H1 (cell line): ENCODE measurements at regions not wholly inside any gene's neighbourhood (a gene's known extent, or its start where the extent isn't known, plus 50 kb on each side); places are given as distances from the start of the nearest gene placed in this dataset.

Experiments used
- CTCF ChIA-PET: fragments of 300-600 bp; sonication (Branson Sonifier 250); formaldehyde crosslinking; loops from one replicate; lab custom pipeline; 2021; ENCODE audit not compliant: partially characterized antibody; lab: Charles Lee
- POLR2A ChIA-PET: fragments of 300-600 bp; sonication (Branson Sonifier 250); formaldehyde crosslinking; loops from one replicate; lab custom pipeline; 2021; ENCODE audit warnings: inconsistent platforms; ENCODE audit not compliant: partially characterized antibody; lab: Charles Lee
- DNase-seq, 2 experiments: peaks; one replicate each; pipeline versions ENCODE4 v3.0.0 to v3.0.0-alpha.2; 2010 to 2022; ENCODE audit warnings: low spot score in 2 of 2, low read depth in 1 of 2, mixed read lengths in 1 of 2
- FAIRE-seq: peaks from 2 replicates; lab custom pipeline; 2011; peaks lifted over from hg19 to GRCh38; lab: Jason Lieb, UNC
- H2AFZ ChIP-seq: 2 replicates; pipeline ENCODE4 v1.8.1; 2012; ENCODE audit warnings: low read length, inconsistent platforms
- H2AK5ac ChIP-seq: 2 replicates; pipeline ENCODE4 v1.6.1; 2013; ENCODE audit warnings: low read depth, low read length
- H2BK120ac ChIP-seq: replicated peaks from 2 replicates; pipeline ENCODE3; 2013; ENCODE audit warnings: low read depth, low read length, inconsistent platforms
- H2BK12ac ChIP-seq: 2 replicates; pipeline ENCODE4 v1.6.1; 2013; ENCODE audit warnings: low read depth, low read length
- H2BK15ac ChIP-seq: 2 replicates; pipeline ENCODE4 v1.6.1; 2013; ENCODE audit warnings: low read length
- H2BK20ac ChIP-seq: 2 replicates; pipeline ENCODE4 v1.6.1; 2013; ENCODE audit warnings: low read length
- H2BK5ac ChIP-seq: 2 replicates; pipeline ENCODE4 v1.6.1; 2013; ENCODE audit warnings: low read depth, low read length
- H3K14ac ChIP-seq: 2 replicates; pipeline ENCODE4 v1.6.1; 2013; ENCODE audit warnings: inconsistent platforms; ENCODE audit not compliant: insufficient read length
- H3K18ac ChIP-seq: 2 replicates; pipeline ENCODE4 v1.6.1; 2013; ENCODE audit warnings: low read length; ENCODE audit errors: extremely low read depth
- H3K23ac ChIP-seq: 2 replicates; pipeline ENCODE4 v1.6.1; 2013; ENCODE audit warnings: inconsistent platforms; ENCODE audit not compliant: insufficient read length
- H3K23me2 ChIP-seq: 2 replicates; pipeline ENCODE4 v1.6.1; 2013; ENCODE audit warnings: low read depth, low read length
- H3K27ac ChIP-seq: 2 replicates; pipeline ENCODE4 v1.6.1; 2011; ENCODE audit warnings: low read depth, low read length, inconsistent platforms
- H3K27me3 ChIP-seq, 4 experiments: replicated peaks in 1 of 4; 1 replicate in 1 of 4; 2 replicates in 3 of 4; pipeline versions ENCODE4 v1.6.1 to v1.8.1; 2011 to 2013; ENCODE audit warnings: low read length in 3 of 4, mild to moderate bottlenecking in 3 of 4, inconsistent platforms in 2 of 4, mixed read lengths in 2 of 4, moderate library complexity in 1 of 4; ENCODE audit not compliant: control insufficient read depth in 3 of 4, insufficient read depth in 3 of 4; ENCODE audit errors: extremely low read depth in 1 of 4
- H3K36me3 ChIP-seq, 4 experiments: 2 replicates each; pipeline versions ENCODE4 v1.6.1 to v1.8.1; 2011 to 2013; ENCODE audit warnings: mild to moderate bottlenecking in 4 of 4, low read length in 3 of 4, moderate library complexity in 2 of 4, control low read depth in 1 of 4, inconsistent platforms in 1 of 4; ENCODE audit not compliant: insufficient read depth in 4 of 4, control insufficient read depth in 2 of 4
- H3K4ac ChIP-seq: replicated peaks from 2 replicates; pipeline ENCODE3; 2013; ENCODE audit warnings: low read length, low read depth, mixed read lengths, inconsistent platforms; ENCODE audit not compliant: insufficient read length
- H3K4me1 ChIP-seq, 4 experiments: replicated peaks in 1 of 4; 1 replicate in 1 of 4; 2 replicates in 3 of 4; pipeline versions ENCODE4 v1.6.1 to v1.8.1; 2011 to 2013; ENCODE audit warnings: low read length in 3 of 4, inconsistent platforms in 2 of 4, mixed read lengths in 1 of 4; ENCODE audit not compliant: insufficient read depth in 4 of 4, control insufficient read depth in 3 of 4
- H3K4me2 ChIP-seq, 2 experiments: 2 replicates each; pipeline versions ENCODE4 v1.6.1 to v1.8.1; 2011 to 2013; ENCODE audit warnings: low read depth in 2 of 2, low read length in 2 of 2, control low read depth in 1 of 2, inconsistent platforms in 1 of 2, mild to moderate bottlenecking in 1 of 2; ENCODE audit not compliant: insufficient read depth in 1 of 2
- H3K4me3 ChIP-seq, 4 experiments: fragments of 200-600, 300-600 bp in 1 of 4; sonication (generic), shearing (Covaris generic), sonication (Bioruptor Twin) in 1 of 4; 2 replicates each; pipeline versions ENCODE4 v1.5.1 to v1.8.1; 2011 to 2016; ENCODE audit warnings: low read length in 4 of 4, low read depth in 3 of 4, control low read depth in 2 of 4, inconsistent platforms in 2 of 4, mild to moderate bottlenecking in 2 of 4, mixed read lengths in 1 of 4, moderate library complexity in 1 of 4; ENCODE audit not compliant: insufficient read depth in 2 of 4; ENCODE audit errors: extremely low read depth in 1 of 4
- H3K56ac ChIP-seq: replicated peaks from 2 replicates; pipeline ENCODE3; 2013; ENCODE audit warnings: low read depth, mild to moderate bottlenecking, mixed read lengths, low read length, inconsistent platforms; ENCODE audit not compliant: insufficient read length
- H3K79me1 ChIP-seq: 2 replicates; pipeline ENCODE4 v1.6.1; 2013; ENCODE audit warnings: low read depth, low read length, control low read depth
- H3K79me2 ChIP-seq, 2 experiments: 2 replicates each; pipeline versions ENCODE4 v1.6.1 to v1.8.1; 2012 to 2013; ENCODE audit warnings: low read length in 2 of 2, mild to moderate bottlenecking in 2 of 2, inconsistent platforms in 1 of 2; ENCODE audit not compliant: insufficient read depth in 2 of 2, control insufficient read depth in 1 of 2
- H3K9ac ChIP-seq, 4 experiments: replicated peaks in 1 of 4; 1 replicate in 1 of 4; 2 replicates in 3 of 4; pipeline versions ENCODE4 v1.6.1 to v1.8.1; 2011 to 2013; ENCODE audit warnings: low read depth in 3 of 4, low read length in 3 of 4, control low read depth in 2 of 4, mild to moderate bottlenecking in 2 of 4, moderate library complexity in 2 of 4, inconsistent platforms in 1 of 4; ENCODE audit errors: extremely low read depth in 1 of 4
- H3K9me3 ChIP-seq, 2 experiments: 2 replicates each; pipeline versions ENCODE4 v1.6.1 to v1.8.1; 2012 to 2013; ENCODE audit warnings: mild to moderate bottlenecking in 2 of 2, moderate library complexity in 2 of 2, control low read depth in 1 of 2, inconsistent platforms in 1 of 2, low read depth in 1 of 2, low read length in 1 of 2, mixed read lengths in 1 of 2; ENCODE audit not compliant: insufficient read depth in 2 of 2
- H4K20me1 ChIP-seq, 2 experiments: replicated peaks in 1 of 2; 2 replicates each; pipeline versions ENCODE3 to v1.8.1; 2011 to 2013; ENCODE audit warnings: inconsistent platforms in 2 of 2, low read length in 2 of 2, mild to moderate bottlenecking in 1 of 2; ENCODE audit not compliant: insufficient read depth in 2 of 2, control insufficient read depth in 1 of 2
- H4K5ac ChIP-seq: 2 replicates; pipeline ENCODE4 v1.6.1; 2013; ENCODE audit warnings: low read length, low read depth, mixed read lengths, inconsistent platforms; ENCODE audit not compliant: insufficient read length
- H4K8ac ChIP-seq: 2 replicates; pipeline ENCODE4 v1.8.0; 2013; ENCODE audit warnings: mild to moderate bottlenecking, moderate library complexity, low read length, inconsistent platforms; ENCODE audit not compliant: insufficient read depth; ENCODE audit errors: extremely low read depth
- H4K91ac ChIP-seq: replicated peaks from 2 replicates; pipeline ENCODE3; 2013; ENCODE audit warnings: low read length, mixed read lengths, inconsistent platforms; ENCODE audit not compliant: insufficient read length
- ASH2L ChIP-seq: fragments of 200-600, 300-600 bp; sonication (generic); IDR thresholded peaks from one replicate; pipeline ENCODE4 v1.7.1; 2017; ENCODE audit warnings: low read length
- EP300 ChIP-seq, 2 experiments: IDR thresholded peaks; 1 replicate in 1 of 2; 2 replicates in 1 of 2; pipeline ENCODE4 v1.6.1; 2011 to 2012; ENCODE audit warnings: low read depth in 2 of 2, low read length in 2 of 2, mild to moderate bottlenecking in 2 of 2, borderline replicate concordance in 1 of 2, inconsistent platforms in 1 of 2, moderate library complexity in 1 of 2
- HDAC6 ChIP-seq: IDR thresholded peaks from one replicate; pipeline ENCODE4 v1.7.1; 2012; ENCODE audit warnings: low read depth, mild to moderate bottlenecking, inconsistent platforms, low read length, moderate library complexity
- PHF8 ChIP-seq: fragments of 200-600 bp; sonication (generic); conservative IDR thresholded peaks from 2 replicates; pipeline ENCODE4 v1.7.1; 2012; ENCODE audit warnings: low read depth, mild to moderate bottlenecking, inconsistent platforms, low read length, moderate library complexity
- RAD21 ChIP-seq, 2 experiments: IDR thresholded peaks in 1 of 2; conservative IDR thresholded peaks in 1 of 2; 2 replicates each; pipeline ENCODE4 v1.6.1; 2011; ENCODE audit warnings: low read depth in 2 of 2, low read length in 2 of 2, improper control_type of control experiment in 1 of 2, inconsistent platforms in 1 of 2, mild to moderate bottlenecking in 1 of 2, moderate library complexity in 1 of 2
- RNF2 ChIP-seq: fragments of 200-900, 300-1000 bp; sonication (generic); IDR thresholded peaks from 2 replicates; pipeline ENCODE4 v1.7.1; 2016; ENCODE audit warnings: borderline replicate concordance, low read depth, mild to moderate bottlenecking, antibody characterized with exemption, low read length; ENCODE audit not compliant: poor library complexity, severe bottlenecking; ENCODE audit errors: missing control alignments
- SAP30 ChIP-seq: fragments of 300-600 bp; sonication (generic); IDR thresholded peaks from 2 replicates; pipeline ENCODE4 v1.7.1; 2012; ENCODE audit warnings: low read length, moderate library complexity, mild to moderate bottlenecking, inconsistent platforms; ENCODE audit not compliant: insufficient read depth, insufficient replicate concordance
- SIX5 ChIP-seq: IDR thresholded peaks from 2 replicates; pipeline ENCODE4 v1.6.1; 2011; ENCODE audit warnings: mild to moderate bottlenecking, low read depth, low read length
- TBP ChIP-seq: IDR thresholded peaks from 2 replicates; pipeline ENCODE4 v1.6.1; 2011; ENCODE audit warnings: low read depth, low read length, improper control_type of control experiment
- TEAD4 ChIP-seq: IDR thresholded peaks from 2 replicates; pipeline ENCODE4 v1.6.1; 2012; ENCODE audit warnings: low read depth, low read length, inconsistent platforms, mixed read lengths
- ZNF274 ChIP-seq: IDR thresholded peaks from 2 replicates; pipeline ENCODE4 v1.7.0; 2012; ENCODE audit warnings: low read length, borderline replicate concordance; ENCODE audit errors: extremely low read depth
- WGBS, 2 experiments: shearing (Covaris generic) in 1 of 2; methylation state at CpG; one replicate each; pipeline versions ENCODE4 v1.1.6 to v1.1.7; 2013 to 2015; ENCODE audit warnings: low lambda C conversion rate in 2 of 2, mixed read lengths in 2 of 2, inconsistent platforms in 1 of 2, low coverage in 1 of 2, missing lambda C conversion rate in 1 of 2; ENCODE audit not compliant: insufficient replicate concordance in 2 of 2, insufficient coverage in 1 of 2, insufficient read length in 1 of 2; ENCODE audit errors: extremely low coverage in 1 of 2, missing lambda C conversion rate in 1 of 2; 5-methylcytosine and 5-hydroxymethylcytosine counted together
- TF ChIP-seq, protein P1 (sequence below): IDR thresholded peaks from 2 replicates; pipeline ENCODE4 v1.6.1; 2011; ENCODE audit warnings: low read length, improper control_type of control experiment

DNA sequence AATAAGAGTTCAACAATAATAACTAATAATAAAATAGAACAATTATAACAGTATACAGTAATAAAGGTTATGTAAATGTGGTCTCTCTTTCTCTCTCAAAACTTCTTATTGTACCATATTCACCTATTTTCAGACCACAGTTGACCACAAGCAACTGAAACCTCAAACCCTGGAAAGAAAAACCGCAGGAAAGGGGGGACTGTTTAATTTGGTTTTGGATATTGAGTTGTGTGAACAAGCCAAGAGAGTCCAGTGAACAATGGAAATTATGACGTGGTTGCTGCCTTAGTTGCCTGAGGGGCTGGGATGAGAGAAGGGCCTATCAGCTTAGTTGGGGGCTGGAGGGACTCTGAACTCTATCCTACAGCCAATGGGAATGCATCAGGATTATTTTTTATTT, 178.7 kb upstream of the POU2AF2 start:
- no peak overlapping the region for H2AK5ac ChIP-seq
- TF ChIP-seq SAP30 (no peak), RAD21 (IDR thresholded peaks at IDR 0.05 in 1 of 2, conservative IDR thresholded peaks at IDR 0.05 in 1 of 2; ENCODE audit: low read depth in 2 of 2, low read length in 2 of 2) (no peak), ASH2L (no peak), PHF8 (no peak), TBP (no peak), TEAD4 (no peak), RNF2 (no peak), EP300 (IDR thresholded peaks at IDR 0.05; ENCODE audit: borderline replicate concordance in 1 of 2, low read depth in 2 of 2, low read length in 2 of 2) (no peak), ZNF274 (no peak), SIX5 (no peak), HDAC6 (no peak)
- TF ChIP-seq, protein P1, sequence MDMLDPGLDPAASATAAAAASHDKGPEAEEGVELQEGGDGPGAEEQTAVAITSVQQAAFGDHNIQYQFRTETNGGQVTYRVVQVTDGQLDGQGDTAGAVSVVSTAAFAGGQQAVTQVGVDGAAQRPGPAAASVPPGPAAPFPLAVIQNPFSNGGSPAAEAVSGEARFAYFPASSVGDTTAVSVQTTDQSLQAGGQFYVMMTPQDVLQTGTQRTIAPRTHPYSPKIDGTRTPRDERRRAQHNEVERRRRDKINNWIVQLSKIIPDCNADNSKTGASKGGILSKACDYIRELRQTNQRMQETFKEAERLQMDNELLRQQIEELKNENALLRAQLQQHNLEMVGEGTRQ, result no peak
- H4K5ac ChIP-seq, result no peak overlapping the region
- no peak overlapping the region for H4K91ac ChIP-seq
- WGBS, 2 experiments, result 83% methylated on average over 2 of the region's 2 CpGs; no CpG with 5 or more reads in 1 of the 2 experiments
- ChIA-PET POLR2A (no interaction called here), CTCF (no interaction called here)
- H3K23ac ChIP-seq, result no peak overlapping the region
- peaks cover 0 to 4% of the 10 kb centered on the region in 2 experiments; a peak in 1 of 4 replicates for H3K9me3 ChIP-seq
- no peaks in the 10 kb centered on the region for H3K27me3 ChIP-seq
- no peak overlapping the region for H4K8ac ChIP-seq
- H3K4me2 ChIP-seq, result no peak overlapping the region
- H3K79me2 ChIP-seq, result no peaks in the 10 kb centered on the region
- no peak overlapping the region for H2BK15ac ChIP-seq
- H3K14ac ChIP-seq, result no peak overlapping the region
- no peaks in the 10 kb centered on the region for H4K20me1 ChIP-seq
- H3K56ac ChIP-seq, result no peak overlapping the region
- no peaks in the 10 kb centered on the region for H3K4me1 ChIP-seq
- no peak overlapping the region for H2BK20ac ChIP-seq
- FAIRE-seq, result no peak
- H3K4me3 ChIP-seq, result no peak overlapping the region
- no peak overlapping the region for H2AFZ ChIP-seq
- no peaks in the 10 kb centered on the region for H3K23me2 ChIP-seq
- no peak for DNase-seq
- H2BK12ac ChIP-seq, result no peak overlapping the region
- no peak overlapping the region for H3K18ac ChIP-seq
- H3K36me3 ChIP-seq, result no peaks in the 10 kb centered on the region
- H3K9ac ChIP-seq, result no peak overlapping the region
- H3K27ac ChIP-seq, result no peak overlapping the region
- no peaks in the 10 kb centered on the region for H3K79me1 ChIP-seq
- H3K4ac ChIP-seq, result no peak overlapping the region
- no peak overlapping the region for H2BK5ac ChIP-seq
- no peak overlapping the region for H2BK120ac ChIP-seq
